Breast epithelium (tissue), 3 donors: ENCODE measurements at regions not wholly inside any gene's neighbourhood (a gene's known extent, or its start where the extent isn't known, plus 50 kb on each side); places are given as distances from the start of the nearest gene placed in this dataset.
"Not testable (repeated sequence)": the region's sequence is repeated elsewhere in the genome, so short reads cannot be mapped to it uniquely, and the experiment has no call there.

ENCODE experiments used
- CTCF ChIP-seq, 3 donors: fragments of 450-650 bp; IDR thresholded peaks; one replicate each; pipeline ENCODE4 v1.5.1; 2016 to 2017; ENCODE audit warnings: antibody characterized with exemption in 3 of 3, mild to moderate bottlenecking in 3 of 3, moderate library complexity in 3 of 3
- POLR2A ChIP-seq: fragments of 450-650 bp; IDR thresholded peaks from one replicate; pipeline ENCODE4 v1.6.1; 2016; ENCODE audit warnings: antibody characterized with exemption, mild to moderate bottlenecking, moderate library complexity

GRCh38 chr7:29677254-29677653 lies 113.6 kb downstream of the PRR15 start:
- TF ChIP-seq CTCF (IDR thresholded peaks at IDR 0.05); POLR2A: not testable (repeated sequence)
